ENCODE measurements at regions not wholly inside any gene's neighbourhood (a gene's known extent, or its start where the extent isn't known, plus 50 kb on each side); places are given as distances from the start of the nearest gene placed in this dataset.

DNA sequence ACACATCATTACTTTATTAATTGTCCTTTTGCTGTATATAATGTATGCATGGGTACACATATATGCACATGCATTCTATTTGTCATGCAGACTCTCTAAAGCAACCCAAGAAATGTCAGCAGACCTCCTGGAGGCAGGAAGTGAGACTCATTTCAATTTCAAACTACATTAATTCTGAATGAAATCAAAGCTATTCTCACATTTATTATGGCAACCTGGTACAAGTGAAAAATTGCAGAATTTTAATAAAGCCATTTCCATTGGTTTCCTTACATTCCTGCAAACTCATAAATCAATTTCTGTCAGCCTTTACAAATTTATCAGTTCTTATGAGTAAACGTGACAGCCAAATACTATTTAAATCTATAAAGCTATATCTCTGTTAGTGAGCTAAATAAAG, 430.4 kb upstream of the NUDT12 start:
- H3K79me2 ChIP-seq (ENCODE audit: insufficient read depth, low read depth, low read length): no peaks in the 10 kb centered on the region
- ChIA-PET POLR2A (interaction anchor here (0.6 kb wide), 2 partner anchors 10 to 14 kb away, joined by 3 to 4 read pairs; no protein-coding TSS in a partner anchor), CTCF (ENCODE audit: unreplicated experiment) (no interaction called here)
- no peaks in the 10 kb centered on the region for H3K9me2 ChIP-seq (ENCODE audit: insufficient read depth, low read length)
- no peak overlapping the region for H3K4me3 ChIP-seq (ENCODE audit: low read depth, low read length, poor library complexity, severe bottlenecking)
- H2AFZ ChIP-seq (ENCODE audit: low read length): no peak overlapping the region
- no peak overlapping the region for H3K27ac ChIP-seq (ENCODE audit: low read depth, low read length, poor library complexity, severe bottlenecking)
- DNase-seq (ENCODE audit: low spot score): no peak
- BruUV-seq (replicated peaks): no TSS peak
- no peaks in the 10 kb centered on the region for H3K9me3 ChIP-seq (ENCODE audit: low read length)
- intact Hi-C loops (cut with micrococcal nuclease; ENCODE audit: unreplicated experiment): no loop called here
- no peaks in the 10 kb centered on the region for H4K20me1 ChIP-seq (ENCODE audit: insufficient read depth, low read length)
- no peaks in the 10 kb centered on the region for H3K4me1 ChIP-seq (ENCODE audit: insufficient read depth, low read length, poor library complexity, severe bottlenecking)
- no peaks in the 10 kb centered on the region for H3K36me3 ChIP-seq (ENCODE audit: insufficient read depth, low read length)
- H3K4me2 ChIP-seq (ENCODE audit: low read length): no peak overlapping the region
- TF ChIP-seq, protein P1, sequence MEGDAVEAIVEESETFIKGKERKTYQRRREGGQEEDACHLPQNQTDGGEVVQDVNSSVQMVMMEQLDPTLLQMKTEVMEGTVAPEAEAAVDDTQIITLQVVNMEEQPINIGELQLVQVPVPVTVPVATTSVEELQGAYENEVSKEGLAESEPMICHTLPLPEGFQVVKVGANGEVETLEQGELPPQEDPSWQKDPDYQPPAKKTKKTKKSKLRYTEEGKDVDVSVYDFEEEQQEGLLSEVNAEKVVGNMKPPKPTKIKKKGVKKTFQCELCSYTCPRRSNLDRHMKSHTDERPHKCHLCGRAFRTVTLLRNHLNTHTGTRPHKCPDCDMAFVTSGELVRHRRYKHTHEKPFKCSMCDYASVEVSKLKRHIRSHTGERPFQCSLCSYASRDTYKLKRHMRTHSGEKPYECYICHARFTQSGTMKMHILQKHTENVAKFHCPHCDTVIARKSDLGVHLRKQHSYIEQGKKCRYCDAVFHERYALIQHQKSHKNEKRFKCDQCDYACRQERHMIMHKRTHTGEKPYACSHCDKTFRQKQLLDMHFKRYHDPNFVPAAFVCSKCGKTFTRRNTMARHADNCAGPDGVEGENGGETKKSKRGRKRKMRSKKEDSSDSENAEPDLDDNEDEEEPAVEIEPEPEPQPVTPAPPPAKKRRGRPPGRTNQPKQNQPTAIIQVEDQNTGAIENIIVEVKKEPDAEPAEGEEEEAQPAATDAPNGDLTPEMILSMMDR (conservative IDR thresholded peaks at IDR 0.05; ENCODE audit: low read length): no peak
- no peak for TF ChIP-seq EZH2phosphoT487 (IDR thresholded peaks at IDR 0.05; ENCODE audit: borderline replicate concordance, low read depth, low read length)

DNA sequence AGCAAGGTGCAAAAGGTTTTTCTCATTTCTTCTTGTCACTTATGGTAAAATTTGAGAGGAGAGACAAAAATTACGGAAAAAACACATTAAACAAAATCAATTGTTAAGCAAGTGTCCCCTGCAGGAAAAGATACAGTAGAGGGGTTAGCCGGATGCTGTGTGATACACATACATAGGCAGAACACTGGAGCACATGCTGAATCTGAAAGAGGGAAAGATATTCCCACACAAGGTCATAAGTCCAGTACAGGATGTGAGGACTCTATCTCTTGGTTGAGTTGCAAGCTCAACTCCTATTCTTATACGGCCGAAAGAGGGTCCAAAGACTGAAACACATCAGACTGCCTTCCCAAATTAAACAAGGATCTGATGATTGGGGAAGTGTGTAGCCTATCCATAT, 427.5 kb upstream of the NUDT12 start:
- no peak overlapping the region for H3K4me2 ChIP-seq (ENCODE audit: low read length)

DNA sequence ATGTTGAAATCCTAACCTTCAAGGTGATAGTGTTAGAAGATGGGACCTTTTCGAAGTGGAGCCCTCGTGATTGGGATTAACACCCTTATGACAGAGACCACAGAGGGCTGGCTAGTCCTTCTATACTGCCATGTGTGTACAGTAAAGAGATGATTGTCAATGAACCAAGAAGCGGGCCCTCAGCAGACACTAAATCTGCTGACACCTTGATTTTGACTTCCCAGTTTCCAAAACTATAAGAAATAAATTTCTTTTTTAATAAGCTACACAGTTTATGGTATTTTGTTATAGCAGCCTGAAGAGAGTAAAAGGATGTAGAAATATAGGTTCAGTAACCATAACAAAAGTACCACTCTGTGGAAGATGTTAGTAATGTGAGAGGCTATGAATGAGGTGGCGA, 419.0 kb upstream of the NUDT12 start:
- no peaks in the 10 kb centered on the region for H3K36me3 ChIP-seq (ENCODE audit: insufficient read depth, low read length)
- intact Hi-C loops (cut with micrococcal nuclease; ENCODE audit: unreplicated experiment): no loop called here
- H3K9me2 ChIP-seq (ENCODE audit: insufficient read depth, low read length): no peaks in the 10 kb centered on the region
- POLR2A ChIA-PET: no interaction called here
- DNase-seq (ENCODE audit: low spot score): no peak
- H3K4me1 ChIP-seq (ENCODE audit: insufficient read depth, low read length, poor library complexity, severe bottlenecking): no peaks in the 10 kb centered on the region
- H3K4me3 ChIP-seq (ENCODE audit: low read depth, low read length, poor library complexity, severe bottlenecking): no peak overlapping the region
- H3K79me2 ChIP-seq (ENCODE audit: insufficient read depth, low read depth, low read length): no peaks in the 10 kb centered on the region
- H3K9me3 ChIP-seq (ENCODE audit: low read length): no peaks in the 10 kb centered on the region
- no peaks in the 10 kb centered on the region for H4K20me1 ChIP-seq (ENCODE audit: insufficient read depth, low read length)
- H3K4me2 ChIP-seq (ENCODE audit: low read length): no peak overlapping the region
- CTCF ChIA-PET (ENCODE audit: unreplicated experiment): no interaction called here
- no peak overlapping the region for H2AFZ ChIP-seq (ENCODE audit: low read length)
- no peak for TF ChIP-seq EZH2phosphoT487 (IDR thresholded peaks at IDR 0.05; ENCODE audit: borderline replicate concordance, low read depth, low read length)
- TF ChIP-seq, protein P1 (conservative IDR thresholded peaks at IDR 0.05; ENCODE audit: low read length): no peak
- H3K27ac ChIP-seq (ENCODE audit: low read depth, low read length, poor library complexity, severe bottlenecking): no peak overlapping the region
- no TSS peak for BruUV-seq (replicated peaks)

More for the DNA sequence above, 427.5 kb upstream of the NUDT12 start:
- BruUV-seq (replicated peaks): no TSS peak
- CTCF ChIA-PET (ENCODE audit: unreplicated experiment): no interaction called here
- no peaks in the 10 kb centered on the region for H3K79me2 ChIP-seq (ENCODE audit: insufficient read depth, low read depth, low read length)
- no peak overlapping the region for H2AFZ ChIP-seq (ENCODE audit: low read length)
- H3K27ac ChIP-seq (ENCODE audit: low read depth, low read length, poor library complexity, severe bottlenecking): no peak overlapping the region
- H3K36me3 ChIP-seq (ENCODE audit: insufficient read depth, low read length): no peaks in the 10 kb centered on the region
- no peaks in the 10 kb centered on the region for H3K9me2 ChIP-seq (ENCODE audit: insufficient read depth, low read length)
- no peak for TF ChIP-seq EZH2phosphoT487 (IDR thresholded peaks at IDR 0.05; ENCODE audit: borderline replicate concordance, low read depth, low read length)
- TF ChIP-seq, protein P1 (conservative IDR thresholded peaks at IDR 0.05; ENCODE audit: low read length): no peak
- H3K9me3 ChIP-seq (ENCODE audit: low read length): no peaks in the 10 kb centered on the region
- POLR2A ChIA-PET: no interaction called here
- H4K20me1 ChIP-seq (ENCODE audit: insufficient read depth, low read length): no peaks in the 10 kb centered on the region
- DNase-seq (ENCODE audit: low spot score): no peak
- intact Hi-C loops (cut with micrococcal nuclease; ENCODE audit: unreplicated experiment): no loop called here
- H3K4me1 ChIP-seq (ENCODE audit: insufficient read depth, low read length, poor library complexity, severe bottlenecking): no peaks in the 10 kb centered on the region
- H3K4me3 ChIP-seq (ENCODE audit: low read depth, low read length, poor library complexity, severe bottlenecking): no peak overlapping the region
